Left lung (tissue), 4 donors: ENCODE measurements at regions not wholly inside any gene's neighbourhood (a gene's known extent, or its start where the extent isn't known, plus 50 kb on each side); places are given as distances from the start of the nearest gene placed in this dataset.

Source experiments
- ATAC-seq: fragments of 200-7000 bp; cut with Tn5 transposase; one replicate; pipeline ENCODE4 v1.9.1; 2020; ENCODE audit warnings: moderate library complexity
- DNase-seq, 4 donors: peaks; one replicate each; pipeline ENCODE4 v3.0.0-alpha.2; 2013 to 2020
- H3K27ac ChIP-seq, 2 donors: fragments of 200-600 bp; sonication (generic) in 1 of 2; one replicate each; pipeline versions ENCODE4 v1.5.0 to v1.8.0; 2020 to 2021
- H3K27me3 ChIP-seq, 2 donors: fragments of 200-600 bp; sonication (generic) in 1 of 2; one replicate each; pipeline versions ENCODE4 v1.5.0 to v1.8.0; 2020 to 2021
- H3K36me3 ChIP-seq, 2 donors: fragments of 200-600 bp; sonication (generic) in 1 of 2; one replicate each; pipeline versions ENCODE4 v1.5.0 to v1.8.0; 2020 to 2021
- H3K4me1 ChIP-seq, 2 donors: fragments of 200-600 bp; one replicate each; pipeline ENCODE4 v1.8.0; 2021
- H3K4me3 ChIP-seq, 2 donors: fragments of 200-600 bp; sonication (generic) in 1 of 2; one replicate each; pipeline versions ENCODE4 v1.5.0 to v1.8.0; 2020 to 2021; ENCODE audit warnings: mild to moderate bottlenecking in 1 of 2
- H3K9me3 ChIP-seq, 2 donors: fragments of 200-600 bp; sonication (generic) in 1 of 2; one replicate each; pipeline versions ENCODE4 v1.5.0 to v1.8.0; 2020 to 2021
- intact Hi-C, 2 donors: fragments of 100-400 bp; cut with DNase I; formaldehyde crosslinking; loops; one replicate each; pipeline versions ENCODE4 v1.11.2 to v1.14.2; 2022
- TF ChIP-seq, protein P1 (sequence below), 2 donors: fragments of 200-600 bp; sonication (generic) in 1 of 2; IDR thresholded peaks; one replicate each; pipeline versions ENCODE4 v1.5.0 to v1.8.0; 2021; ENCODE audit warnings: antibody characterized with exemption in 2 of 2
- donor health status: DM: no; HTN: yes; CAD: no.
- donor health status: DM: no; HTN: no; CAD: no.

DNA sequence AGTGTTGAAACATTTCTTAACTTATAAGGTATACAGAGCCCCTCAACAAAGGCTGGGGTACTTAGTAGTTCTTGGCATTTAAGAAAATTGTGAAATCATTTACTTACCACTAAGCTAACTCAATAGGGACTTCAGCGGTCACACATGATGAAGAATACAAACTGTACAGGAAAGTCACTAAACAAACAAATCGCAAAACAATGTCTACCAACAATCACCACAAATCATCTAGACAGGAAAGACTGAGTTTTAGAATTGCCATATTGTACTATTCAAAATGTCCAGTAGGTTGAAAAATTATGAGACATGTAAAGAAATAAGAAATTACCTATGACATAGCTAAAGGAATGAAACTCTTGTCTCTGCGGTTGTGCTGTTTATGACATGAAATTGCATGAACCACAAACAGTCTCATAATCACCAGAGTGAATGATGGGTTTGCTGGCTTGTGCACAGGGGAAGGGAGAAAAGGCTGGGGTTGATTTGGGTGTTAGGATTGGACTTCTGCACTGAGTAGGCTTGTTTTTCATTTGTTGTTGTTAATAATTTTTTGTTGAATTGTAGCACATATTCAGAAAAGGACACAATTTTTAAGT lies 441.1 kb upstream of the MON1B start:
- no peak overlapping the region for H3K4me3 ChIP-seq
- ATAC-seq: no peak
- TF ChIP-seq, protein P1, sequence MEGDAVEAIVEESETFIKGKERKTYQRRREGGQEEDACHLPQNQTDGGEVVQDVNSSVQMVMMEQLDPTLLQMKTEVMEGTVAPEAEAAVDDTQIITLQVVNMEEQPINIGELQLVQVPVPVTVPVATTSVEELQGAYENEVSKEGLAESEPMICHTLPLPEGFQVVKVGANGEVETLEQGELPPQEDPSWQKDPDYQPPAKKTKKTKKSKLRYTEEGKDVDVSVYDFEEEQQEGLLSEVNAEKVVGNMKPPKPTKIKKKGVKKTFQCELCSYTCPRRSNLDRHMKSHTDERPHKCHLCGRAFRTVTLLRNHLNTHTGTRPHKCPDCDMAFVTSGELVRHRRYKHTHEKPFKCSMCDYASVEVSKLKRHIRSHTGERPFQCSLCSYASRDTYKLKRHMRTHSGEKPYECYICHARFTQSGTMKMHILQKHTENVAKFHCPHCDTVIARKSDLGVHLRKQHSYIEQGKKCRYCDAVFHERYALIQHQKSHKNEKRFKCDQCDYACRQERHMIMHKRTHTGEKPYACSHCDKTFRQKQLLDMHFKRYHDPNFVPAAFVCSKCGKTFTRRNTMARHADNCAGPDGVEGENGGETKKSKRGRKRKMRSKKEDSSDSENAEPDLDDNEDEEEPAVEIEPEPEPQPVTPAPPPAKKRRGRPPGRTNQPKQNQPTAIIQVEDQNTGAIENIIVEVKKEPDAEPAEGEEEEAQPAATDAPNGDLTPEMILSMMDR (IDR thresholded peaks at IDR 0.05): no peak
- H3K9me3 ChIP-seq: no peaks in the 10 kb centered on the region
- no peak for DNase-seq
- H3K27me3 ChIP-seq: no peaks in the 10 kb centered on the region
- no peak overlapping the region for H3K27ac ChIP-seq
- H3K36me3 ChIP-seq: no peaks in the 10 kb centered on the region
- H3K4me1 ChIP-seq: no peaks in the 10 kb centered on the region
- intact Hi-C loops: no loop called here

DNA sequence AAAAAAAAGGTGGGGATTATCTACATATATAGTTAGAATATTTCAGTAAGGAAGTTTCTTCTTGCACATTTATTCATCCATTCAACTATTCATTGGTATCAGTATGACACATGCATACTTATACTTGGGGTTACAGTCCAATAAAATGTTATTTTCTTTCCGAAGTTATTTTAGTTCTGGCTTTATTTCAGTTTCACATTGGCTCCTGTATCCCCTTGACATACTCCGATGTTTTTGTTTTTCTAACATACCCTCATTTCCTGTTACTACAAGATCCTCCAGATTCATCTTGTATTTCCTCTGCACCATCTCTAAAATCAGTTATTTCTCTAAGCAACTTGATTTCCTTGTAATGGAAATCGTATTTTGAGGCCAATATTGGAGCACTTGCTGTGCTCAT lies 435.5 kb upstream of the MON1B start:
- Histone ChIP-seq H3K9me3 (peaks cover 0 to 9% of the 10 kb centered on the region in 2 donors), H3K4me1 (no peaks in the 10 kb centered on the region), H3K36me3 (no peaks in the 10 kb centered on the region), H3K4me3 (no peak overlapping the region), H3K27me3 (no peaks in the 10 kb centered on the region), H3K27ac (no peak overlapping the region)
- no peak for DNase-seq
- no peak for ATAC-seq
- TF ChIP-seq, protein P1 (IDR thresholded peaks at IDR 0.05): no peak
- intact Hi-C loops: no loop called here

DNA sequence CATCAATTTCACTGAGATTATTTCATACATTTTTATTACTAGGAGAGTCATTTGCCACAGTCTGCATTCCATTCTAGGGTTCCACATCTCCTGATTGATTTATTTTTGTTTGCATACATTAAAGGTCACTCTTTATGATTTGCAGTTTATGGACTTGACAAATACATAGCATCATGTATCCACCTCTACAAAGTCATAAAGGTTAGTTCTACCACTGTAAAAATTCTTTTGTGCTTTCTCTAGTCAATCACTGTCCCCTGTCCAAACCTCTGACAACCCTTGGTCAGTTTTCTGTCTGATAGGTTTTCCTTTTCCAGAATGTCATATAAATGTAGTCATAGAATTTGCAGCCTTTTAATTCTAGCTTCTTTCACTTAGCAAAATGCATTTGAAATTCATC lies 434.6 kb upstream of the MON1B start:
- ATAC-seq (no peak), DNase-seq (no peak)
- Histone ChIP-seq H3K4me3 (no peak overlapping the region), H3K27ac (no peak overlapping the region), H3K36me3 (no peaks in the 10 kb centered on the region), H3K9me3 (peaks cover 0 to 12% of the 10 kb centered on the region in 2 donors), H3K27me3 (no peaks in the 10 kb centered on the region), H3K4me1 (no peaks in the 10 kb centered on the region)
- intact Hi-C loops: no loop called here
- TF ChIP-seq, protein P1 (IDR thresholded peaks at IDR 0.05): no peak

DNA sequence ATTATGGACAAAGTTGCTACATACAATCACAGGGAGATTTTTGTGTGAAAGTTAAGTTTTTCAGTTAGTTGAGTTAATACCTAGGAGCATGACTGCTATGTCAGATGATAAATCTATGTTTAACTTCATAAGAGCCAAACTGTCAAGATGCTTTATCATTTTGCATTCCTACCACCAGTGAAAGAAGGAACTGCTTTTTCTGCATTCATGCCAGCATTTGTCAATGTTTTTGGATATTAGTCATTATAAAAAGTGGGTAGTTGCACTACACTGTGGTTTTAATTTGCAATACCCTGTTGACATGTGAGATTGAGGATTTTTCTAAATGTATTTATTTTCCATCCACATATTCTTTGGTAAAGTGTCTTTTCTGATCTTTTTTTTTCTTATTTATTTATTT lies 434.0 kb upstream of the MON1B start:
- H3K36me3 ChIP-seq: no peaks in the 10 kb centered on the region
- TF ChIP-seq, protein P1 (IDR thresholded peaks at IDR 0.05): no peak
- no peak overlapping the region for H3K4me3 ChIP-seq
- intact Hi-C loops: no loop called here
- H3K27me3 ChIP-seq: no peaks in the 10 kb centered on the region
- DNase-seq: no peak
- no peak overlapping the region for H3K27ac ChIP-seq
- ATAC-seq: no peak
- H3K4me1 ChIP-seq: no peaks in the 10 kb centered on the region
- peaks cover 0 to 13% of the 10 kb centered on the region in 2 donors for H3K9me3 ChIP-seq

DNA sequence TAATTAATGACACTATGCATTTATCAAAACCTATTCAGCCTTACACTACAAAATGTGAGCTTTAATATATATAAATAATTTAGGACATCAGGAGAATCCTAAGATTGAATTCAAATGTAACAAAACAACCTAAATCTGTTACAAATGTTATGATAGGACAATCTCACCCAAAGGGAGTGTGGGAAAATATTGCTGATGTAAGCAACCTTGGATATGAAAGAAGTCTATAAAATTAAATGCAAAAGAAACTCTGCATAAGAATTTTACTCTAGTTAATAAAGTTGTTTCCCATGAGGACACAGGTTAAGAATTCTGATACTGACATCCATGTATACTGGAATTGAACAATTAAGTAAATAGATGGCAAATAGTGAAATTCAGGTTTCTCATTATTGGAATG lies 424.5 kb upstream of the MON1B start:
- Histone ChIP-seq H3K36me3 (no peaks in the 10 kb centered on the region), H3K27ac (no peak overlapping the region), H3K4me3 (no peak overlapping the region), H3K4me1 (no peaks in the 10 kb centered on the region), H3K27me3 (no peaks in the 10 kb centered on the region), H3K9me3 (peaks cover 0 to 25% of the 10 kb centered on the region in 2 donors)
- no peak for ATAC-seq
- no peak for DNase-seq
- intact Hi-C loops: no loop called here
- TF ChIP-seq, protein P1 (IDR thresholded peaks at IDR 0.05): no peak
